Testis (tissue), 2 donors: ENCODE measurements at regions not wholly inside any gene's neighbourhood (a gene's known extent, or its start where the extent isn't known, plus 50 kb on each side); places are given as distances from the start of the nearest gene placed in this dataset.

Source experiments
- POLR2A ChIP-seq: fragments of 450-650 bp; IDR thresholded peaks from one replicate; pipeline ENCODE4 v1.6.1; 2017; ENCODE audit warnings: antibody characterized with exemption, mild to moderate bottlenecking, moderate library complexity
- TF ChIP-seq, protein P1 (sequence below), 3 experiments: fragments of 450-650 bp in 2 of 3; fragments of 200-600 bp in 1 of 3; sonication (generic) in 1 of 3; IDR thresholded peaks; one replicate each; pipeline ENCODE4 v1.5.1; 2016 to 2019; ENCODE audit warnings: antibody characterized with exemption in 3 of 3, mild to moderate bottlenecking in 2 of 3, moderate library complexity in 1 of 3

DNA sequence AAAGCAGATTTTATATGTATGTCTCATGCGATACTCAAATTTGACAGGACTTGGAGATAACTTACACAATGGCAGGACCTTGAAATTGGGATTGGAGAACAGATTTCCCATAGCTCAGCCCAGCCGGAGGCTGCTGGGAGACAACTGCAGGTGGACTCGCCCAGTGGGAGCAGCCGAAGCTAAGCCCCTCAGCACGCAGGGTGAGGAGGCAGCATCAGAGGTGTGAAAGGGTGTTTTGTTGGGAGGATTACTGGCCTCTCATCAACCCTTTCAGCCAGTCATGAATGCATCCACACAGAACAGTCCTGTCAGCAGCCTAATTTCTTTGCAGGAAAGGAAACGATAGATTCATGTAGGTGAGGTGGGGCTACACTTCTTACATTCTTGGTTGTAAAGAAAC lies 110.4 kb upstream of the DYNAP start:
- TF ChIP-seq, protein P1, sequence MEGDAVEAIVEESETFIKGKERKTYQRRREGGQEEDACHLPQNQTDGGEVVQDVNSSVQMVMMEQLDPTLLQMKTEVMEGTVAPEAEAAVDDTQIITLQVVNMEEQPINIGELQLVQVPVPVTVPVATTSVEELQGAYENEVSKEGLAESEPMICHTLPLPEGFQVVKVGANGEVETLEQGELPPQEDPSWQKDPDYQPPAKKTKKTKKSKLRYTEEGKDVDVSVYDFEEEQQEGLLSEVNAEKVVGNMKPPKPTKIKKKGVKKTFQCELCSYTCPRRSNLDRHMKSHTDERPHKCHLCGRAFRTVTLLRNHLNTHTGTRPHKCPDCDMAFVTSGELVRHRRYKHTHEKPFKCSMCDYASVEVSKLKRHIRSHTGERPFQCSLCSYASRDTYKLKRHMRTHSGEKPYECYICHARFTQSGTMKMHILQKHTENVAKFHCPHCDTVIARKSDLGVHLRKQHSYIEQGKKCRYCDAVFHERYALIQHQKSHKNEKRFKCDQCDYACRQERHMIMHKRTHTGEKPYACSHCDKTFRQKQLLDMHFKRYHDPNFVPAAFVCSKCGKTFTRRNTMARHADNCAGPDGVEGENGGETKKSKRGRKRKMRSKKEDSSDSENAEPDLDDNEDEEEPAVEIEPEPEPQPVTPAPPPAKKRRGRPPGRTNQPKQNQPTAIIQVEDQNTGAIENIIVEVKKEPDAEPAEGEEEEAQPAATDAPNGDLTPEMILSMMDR (IDR thresholded peaks at IDR 0.05), result no peak
- no peak for TF ChIP-seq POLR2A
